ENCODE measurements at regions not wholly inside any gene's neighbourhood (a gene's known extent, or its start where the extent isn't known, plus 50 kb on each side); places are given as distances from the start of the nearest gene placed in this dataset.

GRCh38 chr3:25262322-25262721 lies 165.7 kb upstream of the RARB start:
- H3K9me3 ChIP-seq, result no peaks in the 10 kb centered on the region
- no peak overlapping the region for H3K4me3 ChIP-seq
- no peaks in the 10 kb centered on the region for H3K27me3 ChIP-seq
- no peaks in the 10 kb centered on the region for H3K36me3 ChIP-seq
- TF ChIP-seq CTCF (IDR thresholded peaks at IDR 0.05) (no peak), POLR2AphosphoS5 (IDR thresholded peaks at IDR 0.05; ENCODE audit: insufficient read depth in 1 of 2, low read depth in 1 of 2) (no peak), POLR2A (IDR thresholded peaks at IDR 0.05) (no peak)
- DNase-seq (ENCODE audit: extremely low spot score in 2 of 2), result no peak
- no peaks in the 10 kb centered on the region for H3K4me1 ChIP-seq
- intact Hi-C loops (cut with DNase I), result no loop called here
- no peak overlapping the region for H3K27ac ChIP-seq

- TF ChIP-seq CTCF (IDR thresholded peaks at IDR 0.05) (no peak), POLR2A (IDR thresholded peaks at IDR 0.05) (no peak), POLR2AphosphoS5 (IDR thresholded peaks at IDR 0.05; ENCODE audit: insufficient read depth in 1 of 2, low read depth in 1 of 2) (no peak)
- Histone ChIP-seq H3K4me3 (no peak overlapping the region), H3K36me3 (no peaks in the 10 kb centered on the region), H3K4me1 (no peaks in the 10 kb centered on the region), H3K9me3 (no peaks in the 10 kb centered on the region), H3K27me3 (no peaks in the 10 kb centered on the region), H3K27ac (no peak overlapping the region)
- DNase-seq (ENCODE audit: extremely low spot score in 2 of 2), result no peak
- intact Hi-C loops (cut with DNase I), result no loop called here
These were observed 162.8 kb upstream of the RARB start for GRCh38 chr3:25265284-25265683.

GRCh38 chr3:25266677-25267076 lies 161.4 kb upstream of the RARB start:
- TF ChIP-seq CTCF (IDR thresholded peaks at IDR 0.05) (no peak), POLR2AphosphoS5 (IDR thresholded peaks at IDR 0.05; ENCODE audit: insufficient read depth in 1 of 2, low read depth in 1 of 2) (no peak), POLR2A (IDR thresholded peaks at IDR 0.05) (no peak)
- H3K27ac ChIP-seq, result no peak overlapping the region
- intact Hi-C loops (cut with DNase I), result no loop called here

GRCh38 chr3:25272090-25272489 lies 156.0 kb upstream of the RARB start:
- no peaks in the 10 kb centered on the region for H3K9me3 ChIP-seq
- no peak overlapping the region for H3K27ac ChIP-seq
- no peaks in the 10 kb centered on the region for H3K36me3 ChIP-seq
- H3K27me3 ChIP-seq, result no peaks in the 10 kb centered on the region
- intact Hi-C loops (cut with DNase I), result no loop called here
- H3K4me1 ChIP-seq, result no peaks in the 10 kb centered on the region
- H3K4me3 ChIP-seq, result no peak overlapping the region
- DNase-seq (ENCODE audit: extremely low spot score in 2 of 2), result no peak
- TF ChIP-seq POLR2AphosphoS5 (IDR thresholded peaks at IDR 0.05; ENCODE audit: insufficient read depth in 1 of 2, low read depth in 1 of 2), result no peak
- no peak for TF ChIP-seq CTCF (IDR thresholded peaks at IDR 0.05)
- no peak for TF ChIP-seq POLR2A (IDR thresholded peaks at IDR 0.05)

More at GRCh38 chr3:25266677-25267076, 161.4 kb upstream of the RARB start:
- DNase-seq (ENCODE audit: extremely low spot score in 2 of 2), result no peak
- H3K27me3 ChIP-seq, result no peaks in the 10 kb centered on the region
- H3K4me3 ChIP-seq, result no peak overlapping the region
- no peaks in the 10 kb centered on the region for H3K36me3 ChIP-seq
- no peaks in the 10 kb centered on the region for H3K9me3 ChIP-seq
- H3K4me1 ChIP-seq, result no peaks in the 10 kb centered on the region

- H3K4me3 ChIP-seq, result no peak overlapping the region
- no peak overlapping the region for H3K27ac ChIP-seq
- no peaks in the 10 kb centered on the region for H3K36me3 ChIP-seq
- no peak for DNase-seq (ENCODE audit: extremely low spot score in 2 of 2)
- no peaks in the 10 kb centered on the region for H3K9me3 ChIP-seq
- intact Hi-C loops (cut with DNase I), result no loop called here
- TF ChIP-seq POLR2A (IDR thresholded peaks at IDR 0.05), result no peak
- no peak for TF ChIP-seq CTCF (IDR thresholded peaks at IDR 0.05)
- no peak for TF ChIP-seq POLR2AphosphoS5 (IDR thresholded peaks at IDR 0.05; ENCODE audit: insufficient read depth in 1 of 2, low read depth in 1 of 2)
- H3K4me1 ChIP-seq, result no peaks in the 10 kb centered on the region
- H3K27me3 ChIP-seq, result no peaks in the 10 kb centered on the region
These were observed 154.4 kb upstream of the RARB start for GRCh38 chr3:25273582-25274171.
